Left ventricle myocardium superior (tissue), 1 donor: ENCODE measurements at regions not wholly inside any gene's neighbourhood (a gene's known extent, or its start where the extent isn't known, plus 50 kb on each side); places are given as distances from the start of the nearest gene placed in this dataset.
A peak's percentile ranks its signal among the peaks of the same experiment; 100 is the strongest.

ENCODE experiments used
- ATAC-seq: fragments of 200-7000 bp; cut with Tn5 transposase; one replicate; pipeline ENCODE4 v1.9.1; 2020; ENCODE audit warnings: mild to moderate bottlenecking, moderate library complexity
- DNase-seq: peaks from one replicate; pipeline ENCODE4 v3.0.0-alpha.2; 2020
- intact Hi-C: fragments of 100-400 bp; cut with micrococcal nuclease; formaldehyde crosslinking; loops from one replicate; pipeline ENCODE4 v1.11.0; 2022
- donor health status: DM: no; HTN: yes; CAD: no; lungs with severe emphysema.

- intact Hi-C loops, result no loop called here
Observed at GRCh38 chr10:43913676-43914235, 265.1 kb upstream of the ZNF32 start.

GRCh38 chr10:43912469-43912868 is 263.8 kb upstream of the ZNF32 start:
- DNase-seq, result no peak
- intact Hi-C loops, result no loop called here
- no peak for ATAC-seq

More at GRCh38 chr10:43913676-43914235, 265.1 kb upstream of the ZNF32 start:
- ATAC-seq (no peak), DNase-seq (no peak)

- ATAC-seq, result peak; percentile 48
- DNase-seq, result peak; percentile 42
- intact Hi-C loops, result no loop called here
Observed at GRCh38 chr10:43906490-43906889, 257.8 kb upstream of the ZNF32 start.

- DNase-seq (peak; percentile 77), ATAC-seq (peak; percentile 76)
- intact Hi-C loops, result no loop called here
Observed at GRCh38 chr10:43905512-43906236, 257.0 kb upstream of the ZNF32 start.

- intact Hi-C loops, result no loop called here
- no peak for DNase-seq
- ATAC-seq, result peak; percentile 32
Observed at GRCh38 chr10:43904844-43905243, 256.2 kb upstream of the ZNF32 start.

- intact Hi-C loops, result no loop called here
Observed at GRCh38 chr10:43904301-43904700, 255.6 kb upstream of the ZNF32 start.

GRCh38 chr10:43903451-43903850 is 254.8 kb upstream of the ZNF32 start:
- no peak for DNase-seq
- ATAC-seq, result no peak
- intact Hi-C loops, result no loop called here

More at GRCh38 chr10:43904301-43904700, 255.6 kb upstream of the ZNF32 start:
- DNase-seq (no peak), ATAC-seq (no peak)

- DNase-seq (no peak), ATAC-seq (no peak)
- intact Hi-C loops, result no loop called here
Observed at GRCh38 chr10:43902842-43903241, 254.2 kb upstream of the ZNF32 start.

GRCh38 chr10:43901744-43902504 is 253.2 kb upstream of the ZNF32 start:
- ATAC-seq, result no peak

GRCh38 chr10:43901302-43901701 is 252.6 kb upstream of the ZNF32 start:
- ATAC-seq (no peak), DNase-seq (no peak)
- intact Hi-C loops, result no loop called here

More at GRCh38 chr10:43901744-43902504, 253.2 kb upstream of the ZNF32 start:
- no peak for DNase-seq
- intact Hi-C loops, result no loop called here

- ATAC-seq (no peak), DNase-seq (no peak)
- intact Hi-C loops, result no loop called here
Observed at GRCh38 chr10:43900571-43900970, 251.9 kb upstream of the ZNF32 start.

GRCh38 chr10:43899224-43899959 is 250.7 kb upstream of the ZNF32 start:
- peak; percentile 52 for ATAC-seq
- intact Hi-C loops, result no loop called here
- DNase-seq, result no peak

- no peak for DNase-seq
- no peak for ATAC-seq
- intact Hi-C loops, result no loop called here
Observed at GRCh38 chr10:43898592-43898991, 249.9 kb upstream of the ZNF32 start.

- no peak for ATAC-seq
- intact Hi-C loops, result no loop called here
Observed at GRCh38 chr10:43897765-43898419, 249.2 kb upstream of the ZNF32 start.

GRCh38 chr10:43892062-43892770 is 243.5 kb upstream of the ZNF32 start:
- peak; percentile 89 for ATAC-seq
- DNase-seq, result no peak
- intact Hi-C loops, result no loop called here

More at GRCh38 chr10:43897765-43898419, 249.2 kb upstream of the ZNF32 start:
- no peak for DNase-seq

GRCh38 chr10:43891241-43891640 is 242.6 kb upstream of the ZNF32 start:
- ATAC-seq, result no peak
- DNase-seq, result no peak
- intact Hi-C loops, result no loop called here

GRCh38 chr10:43890124-43890523 is 241.4 kb upstream of the ZNF32 start:
- intact Hi-C loops, result no loop called here
- DNase-seq (no peak), ATAC-seq (no peak)

GRCh38 chr10:43888586-43888985 is 239.9 kb upstream of the ZNF32 start:
- no peak for ATAC-seq
- intact Hi-C loops, result no loop called here
- DNase-seq, result no peak

GRCh38 chr10:43885842-43886241 is 237.2 kb upstream of the ZNF32 start:
- intact Hi-C loops, result no loop called here
- ATAC-seq, result no peak
- no peak for DNase-seq
